ENCODE measurements at regions not wholly inside any gene's neighbourhood (a gene's known extent, or its start where the extent isn't known, plus 50 kb on each side); places are given as distances from the start of the nearest gene placed in this dataset.

DNA sequence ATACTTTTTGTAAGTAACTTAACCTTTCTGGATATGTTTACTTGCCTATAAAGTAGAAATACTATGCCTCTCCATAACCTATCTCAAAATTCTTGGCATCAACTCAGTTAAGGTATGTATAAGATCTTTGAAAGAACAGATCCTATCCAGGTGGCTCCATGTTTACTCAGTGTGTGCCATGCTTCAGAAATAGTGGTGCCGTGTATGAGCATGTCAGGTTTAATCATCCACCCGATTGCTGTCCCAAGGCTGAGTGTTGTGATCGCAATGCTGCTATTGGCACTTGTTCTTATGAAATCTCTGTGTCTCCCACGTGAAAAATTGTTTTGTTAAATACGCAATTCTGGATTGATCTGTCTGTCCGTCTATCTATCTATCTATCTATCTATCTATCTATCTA is 85.9 kb upstream of the SNX19 start:
- no peak overlapping the region for H3K4me3 ChIP-seq (ENCODE audit: low read depth, low read length, poor library complexity, severe bottlenecking)
- TF ChIP-seq, protein P1, sequence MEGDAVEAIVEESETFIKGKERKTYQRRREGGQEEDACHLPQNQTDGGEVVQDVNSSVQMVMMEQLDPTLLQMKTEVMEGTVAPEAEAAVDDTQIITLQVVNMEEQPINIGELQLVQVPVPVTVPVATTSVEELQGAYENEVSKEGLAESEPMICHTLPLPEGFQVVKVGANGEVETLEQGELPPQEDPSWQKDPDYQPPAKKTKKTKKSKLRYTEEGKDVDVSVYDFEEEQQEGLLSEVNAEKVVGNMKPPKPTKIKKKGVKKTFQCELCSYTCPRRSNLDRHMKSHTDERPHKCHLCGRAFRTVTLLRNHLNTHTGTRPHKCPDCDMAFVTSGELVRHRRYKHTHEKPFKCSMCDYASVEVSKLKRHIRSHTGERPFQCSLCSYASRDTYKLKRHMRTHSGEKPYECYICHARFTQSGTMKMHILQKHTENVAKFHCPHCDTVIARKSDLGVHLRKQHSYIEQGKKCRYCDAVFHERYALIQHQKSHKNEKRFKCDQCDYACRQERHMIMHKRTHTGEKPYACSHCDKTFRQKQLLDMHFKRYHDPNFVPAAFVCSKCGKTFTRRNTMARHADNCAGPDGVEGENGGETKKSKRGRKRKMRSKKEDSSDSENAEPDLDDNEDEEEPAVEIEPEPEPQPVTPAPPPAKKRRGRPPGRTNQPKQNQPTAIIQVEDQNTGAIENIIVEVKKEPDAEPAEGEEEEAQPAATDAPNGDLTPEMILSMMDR (conservative IDR thresholded peaks at IDR 0.05; ENCODE audit: low read length), result no peak
- TF ChIP-seq EZH2phosphoT487 (IDR thresholded peaks at IDR 0.05; ENCODE audit: borderline replicate concordance, low read depth, low read length), result no peak
- H3K9me3 ChIP-seq (ENCODE audit: low read length), result no peaks in the 10 kb centered on the region
- no TSS peak for BruUV-seq (replicated peaks)
- ChIA-PET POLR2A (no interaction called here), CTCF (ENCODE audit: unreplicated experiment) (no interaction called here)
- H2AFZ ChIP-seq (ENCODE audit: low read length), result no peak overlapping the region
- H3K36me3 ChIP-seq (ENCODE audit: insufficient read depth, low read length), result no peaks in the 10 kb centered on the region
- intact Hi-C loops (cut with micrococcal nuclease; ENCODE audit: unreplicated experiment), result no loop called here
- H3K9me2 ChIP-seq (ENCODE audit: insufficient read depth, low read length), result no peaks in the 10 kb centered on the region
- H3K4me1 ChIP-seq (ENCODE audit: insufficient read depth, low read length, poor library complexity, severe bottlenecking), result no peaks in the 10 kb centered on the region
- DNase-seq (ENCODE audit: low spot score), result no peak
- H3K27ac ChIP-seq (ENCODE audit: low read depth, low read length, poor library complexity, severe bottlenecking), result no peak overlapping the region
- H3K4me2 ChIP-seq (ENCODE audit: low read length), result no peak overlapping the region
- no peaks in the 10 kb centered on the region for H3K79me2 ChIP-seq (ENCODE audit: insufficient read depth, low read depth, low read length)
- H4K20me1 ChIP-seq (ENCODE audit: insufficient read depth, low read length), result no peaks in the 10 kb centered on the region

DNA sequence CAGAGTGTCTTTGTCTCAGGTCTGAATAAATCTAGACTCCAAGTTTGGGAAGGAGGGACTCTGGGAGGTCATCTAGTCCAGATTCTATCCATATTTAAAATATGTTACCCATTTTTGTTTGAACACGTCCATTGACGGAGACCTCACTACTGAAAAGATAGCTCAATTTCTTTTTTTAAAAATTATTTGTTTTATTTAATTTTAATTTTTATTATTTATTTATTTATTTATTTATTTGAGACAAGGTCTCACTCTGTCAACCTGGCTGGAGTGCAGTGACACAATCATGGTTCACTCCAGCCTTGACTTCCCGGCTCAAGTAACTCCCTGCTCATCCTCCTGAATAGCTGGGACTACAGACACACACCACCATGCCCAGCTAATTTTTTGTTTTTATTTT is 89.5 kb upstream of the SNX19 start:
- H3K4me3 ChIP-seq (ENCODE audit: low read depth, low read length, poor library complexity, severe bottlenecking), result no peak overlapping the region
- CTCF ChIA-PET (ENCODE audit: unreplicated experiment), result no interaction called here
- no peaks in the 10 kb centered on the region for H3K4me1 ChIP-seq (ENCODE audit: insufficient read depth, low read length, poor library complexity, severe bottlenecking)
- intact Hi-C loops (cut with micrococcal nuclease; ENCODE audit: unreplicated experiment), result no loop called here
- H3K36me3 ChIP-seq (ENCODE audit: insufficient read depth, low read length), result no peaks in the 10 kb centered on the region
- TF ChIP-seq EZH2phosphoT487 (IDR thresholded peaks at IDR 0.05; ENCODE audit: borderline replicate concordance, low read depth, low read length), result no peak
- TF ChIP-seq, protein P1 (conservative IDR thresholded peaks at IDR 0.05; ENCODE audit: low read length), result no peak
- POLR2A ChIA-PET, result interaction anchor here (0.5 kb wide), 1 partner anchor 330 kb away, joined by 3 read pairs; no protein-coding TSS in a partner anchor
- H3K79me2 ChIP-seq (ENCODE audit: insufficient read depth, low read depth, low read length), result no peaks in the 10 kb centered on the region
- no peak overlapping the region for H2AFZ ChIP-seq (ENCODE audit: low read length)
- no peak overlapping the region for H3K27ac ChIP-seq (ENCODE audit: low read depth, low read length, poor library complexity, severe bottlenecking)
- no TSS peak for BruUV-seq (replicated peaks)
- H3K9me2 ChIP-seq (ENCODE audit: insufficient read depth, low read length), result no peaks in the 10 kb centered on the region
- no peak for DNase-seq (ENCODE audit: low spot score)
- H3K4me2 ChIP-seq (ENCODE audit: low read length), result no peak overlapping the region
- H4K20me1 ChIP-seq (ENCODE audit: insufficient read depth, low read length), result no peaks in the 10 kb centered on the region
- H3K9me3 ChIP-seq (ENCODE audit: low read length), result no peaks in the 10 kb centered on the region

DNA sequence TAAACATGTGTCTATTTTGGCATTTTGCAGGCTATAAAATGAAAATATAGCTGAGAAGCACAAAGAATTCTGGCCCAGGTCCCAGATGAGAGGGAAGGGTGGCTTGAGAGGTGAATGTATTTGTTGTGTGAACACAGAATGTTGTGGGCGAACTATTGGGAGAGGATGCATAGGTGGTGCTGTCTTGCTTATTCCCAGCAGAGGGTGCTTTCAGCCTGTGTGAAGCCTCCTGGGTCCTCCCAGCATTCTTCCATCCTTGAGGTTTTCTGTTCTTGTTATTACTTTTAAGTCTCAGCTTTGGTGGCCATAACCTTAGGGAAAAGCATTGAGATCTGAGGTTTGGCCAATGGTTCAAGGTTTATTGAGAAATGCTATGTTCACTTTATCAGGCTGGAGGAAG is 108.7 kb upstream of the SNX19 start:
- intact Hi-C loops (cut with micrococcal nuclease; ENCODE audit: unreplicated experiment), result no loop called here
- no peaks in the 10 kb centered on the region for H3K36me3 ChIP-seq (ENCODE audit: insufficient read depth, low read length)
- no TSS peak for BruUV-seq (replicated peaks)
- no peaks in the 10 kb centered on the region; the same call in 1 of the 2 replicates for H4K20me1 ChIP-seq (ENCODE audit: insufficient read depth, low read length)
- ChIA-PET CTCF (ENCODE audit: unreplicated experiment) (no interaction called here), POLR2A (no interaction called here)
- H3K4me3 ChIP-seq (ENCODE audit: low read depth, low read length, poor library complexity, severe bottlenecking), result no peak overlapping the region
- H3K79me2 ChIP-seq (ENCODE audit: insufficient read depth, low read depth, low read length), result no peaks in the 10 kb centered on the region
- H3K4me2 ChIP-seq (ENCODE audit: low read length), result no peak overlapping the region
- H3K9me3 ChIP-seq (ENCODE audit: low read length), result no peaks in the 10 kb centered on the region
- peak; percentile 1 for DNase-seq (ENCODE audit: low spot score)
- H3K9me2 ChIP-seq (ENCODE audit: insufficient read depth, low read length), result no peaks in the 10 kb centered on the region
- no peak overlapping the region for H3K27ac ChIP-seq (ENCODE audit: low read depth, low read length, poor library complexity, severe bottlenecking)
- TF ChIP-seq, protein P1 (conservative IDR thresholded peaks at IDR 0.05; ENCODE audit: low read length), result peak; percentile 53
- no peak for TF ChIP-seq EZH2phosphoT487 (IDR thresholded peaks at IDR 0.05; ENCODE audit: borderline replicate concordance, low read depth, low read length)
- no peak overlapping the region for H2AFZ ChIP-seq (ENCODE audit: low read length)
- H3K4me1 ChIP-seq (ENCODE audit: insufficient read depth, low read length, poor library complexity, severe bottlenecking), result no peaks in the 10 kb centered on the region
